GM12878 (cell line): ENCODE measurements at regions not wholly inside any gene's neighbourhood (a gene's known extent, or its start where the extent isn't known, plus 50 kb on each side); places are given as distances from the start of the nearest gene placed in this dataset.

Experiments
- ATAC-seq: fragments of 200-7000 bp; cut with Tn5 transposase; 3 replicates; pipeline ENCODE4 v1.9.1; 2020; ENCODE audit warnings: mild to moderate bottlenecking, moderate library complexity
- BruUV-seq: library from RNA; stranded (reverse); fragments of 400-500 nt; replicated peaks from 2 replicates; lab custom pipeline; 2021; lab: Mats Ljungman, UMichigan
- CTCF ChIA-PET: fragments of 300-600 bp; sonication (Branson Sonifier 250); formaldehyde crosslinking; extraction: SDS; loops from one replicate; lab custom pipeline; 2021; ENCODE audit warnings: inconsistent platforms; lab: Yijun Ruan, JAX
- POLR2A ChIA-PET: fragments of 350-600 bp; formaldehyde crosslinking; extraction: SDS; loops from one replicate; lab custom pipeline; 2021; ENCODE audit warnings: inconsistent platforms; lab: Charles Lee
- RAD21 ChIA-PET: fragments of 300-600 bp; sonication (Branson Sonifier 250); formaldehyde crosslinking; loops from one replicate; lab custom pipeline; 2023; ENCODE audit warnings: antibody characterized with exemption; ENCODE audit not compliant: unreplicated experiment; lab: Charles Lee
- SMC1A ChIA-PET: fragments of 300-600 bp; sonication (Branson Sonifier 250); formaldehyde crosslinking; loops from one replicate; lab custom pipeline; 2023; ENCODE audit not compliant: unreplicated experiment, uncharacterized antibody; lab: Charles Lee
- DNase-seq: peaks from one replicate; pipeline ENCODE4 v3.0.0-alpha.2; 2011; ENCODE audit warnings: low read depth, low spot score
- FAIRE-seq: peaks from 3 replicates; lab custom pipeline; 2011; peaks lifted over from hg19 to GRCh38; lab: Jason Lieb, UNC
- H2AFZ ChIP-seq: 2 replicates; pipeline ENCODE4 v1.6.0; 2011; ENCODE audit warnings: low read depth, low read length, control low read depth; ENCODE audit not compliant: control insufficient read depth
- H3K27ac ChIP-seq: 2 replicates; pipeline ENCODE4 v1.5.1; 2011; ENCODE audit warnings: control low read depth; ENCODE audit not compliant: control insufficient read depth, insufficient read depth
- H3K27me3 ChIP-seq, 2 experiments: replicated peaks in 1 of 2; 2 replicates each; pipeline versions ENCODE4 v1.6.0 to v1.6.1; 2011; ENCODE audit warnings: low read length in 1 of 2; ENCODE audit not compliant: control insufficient read depth in 2 of 2, insufficient read depth in 2 of 2
- H3K36me3 ChIP-seq, 2 experiments: 2 replicates each; pipeline ENCODE4 v1.5.1; 2011; ENCODE audit warnings: low read length in 1 of 2; ENCODE audit not compliant: control insufficient read depth in 2 of 2, insufficient read depth in 2 of 2
- H3K4me1 ChIP-seq: 2 replicates; pipeline ENCODE4 v1.6.1; 2011; ENCODE audit warnings: mild to moderate bottlenecking, low read length, moderate library complexity, mixed read lengths; ENCODE audit not compliant: control insufficient read depth, insufficient read depth
- H3K4me2 ChIP-seq: 2 replicates; pipeline ENCODE4 v1.6.0; 2011; ENCODE audit warnings: control low read depth; ENCODE audit not compliant: control insufficient read depth, insufficient read depth
- H3K4me3 ChIP-seq: fragments of 200-600 bp; sonication (generic); 2 replicates; pipeline ENCODE4 v1.5.1; 2016
- H3K79me2 ChIP-seq: 2 replicates; pipeline ENCODE4 v1.6.0; 2011; ENCODE audit warnings: low read length; ENCODE audit not compliant: control insufficient read depth, insufficient read depth
- H3K9ac ChIP-seq: 2 replicates; pipeline ENCODE4 v1.8.0; 2011; ENCODE audit warnings: low read length, control low read depth, mixed read lengths; ENCODE audit not compliant: control insufficient read depth, insufficient read depth
- H3K9me3 ChIP-seq: replicated peaks from 3 replicates; pipeline ENCODE4 v1.5.1; 2011; ENCODE audit warnings: mild to moderate bottlenecking, low read length; ENCODE audit not compliant: control insufficient read depth, insufficient read depth
- H4K20me1 ChIP-seq: 2 replicates; pipeline ENCODE4 v1.6.0; 2011; ENCODE audit not compliant: control insufficient read depth, insufficient read depth
- BCL11A ChIP-seq: IDR thresholded peaks from 2 replicates; pipeline ENCODE4 v1.6.1; 2011; ENCODE audit warnings: low read depth, low read length
- CBFB ChIP-seq: IDR thresholded peaks from 2 replicates; pipeline ENCODE4 v1.6.1; 2016; ENCODE audit warnings: antibody characterized with exemption, low read depth
- CREB1 ChIP-seq: IDR thresholded peaks from 2 replicates; pipeline ENCODE4 v1.6.1; 2012; ENCODE audit warnings: low read depth, mild to moderate bottlenecking, inconsistent platforms
- CUX1 ChIP-seq: IDR thresholded peaks from 2 replicates; pipeline ENCODE4 v1.6.1; 2012; ENCODE audit warnings: improper control_type of control experiment, low read depth, low read length; ENCODE audit not compliant: insufficient replicate concordance
- DPF2 ChIP-seq: fragments of 450-650 bp; IDR thresholded peaks from 2 replicates; pipeline ENCODE4 v1.6.1; 2017; ENCODE audit warnings: mild to moderate bottlenecking
- EED ChIP-seq: sonication (generic); IDR thresholded peaks from 2 replicates; pipeline ENCODE4 v1.6.1; 2016; ENCODE audit warnings: antibody characterized with exemption, low read depth
- MTA3 ChIP-seq: IDR thresholded peaks from 2 replicates; pipeline ENCODE4 v1.6.1; 2012; ENCODE audit warnings: low read length, inconsistent platforms, borderline replicate concordance
- NRF1 ChIP-seq: conservative IDR thresholded peaks from 2 replicates; pipeline ENCODE4 v1.6.1; 2011; ENCODE audit warnings: mild to moderate bottlenecking, low read depth, low read length, improper control_type of control experiment
- RCOR1 ChIP-seq: conservative IDR thresholded peaks from 2 replicates; pipeline ENCODE4 v1.6.1; 2012; ENCODE audit warnings: low read depth, low read length, improper control_type of control experiment
- RELB ChIP-seq: fragments of 450-650 bp; IDR thresholded peaks from 2 replicates; pipeline ENCODE4 v1.6.1; 2017; ENCODE audit warnings: low read depth, mild to moderate bottlenecking, moderate library complexity
- SRF ChIP-seq, 2 experiments: IDR thresholded peaks; 2 replicates each; pipeline ENCODE4 v1.6.1; 2011; ENCODE audit warnings: low read depth in 2 of 2, low read length in 2 of 2, mild to moderate bottlenecking in 1 of 2, moderate library complexity in 1 of 2
- TCF3 ChIP-seq: IDR thresholded peaks from 2 replicates; pipeline ENCODE4 v1.6.1; 2012; ENCODE audit warnings: low read depth, mild to moderate bottlenecking, low read length, borderline replicate concordance; ENCODE audit not compliant: insufficient read depth
- ZNF24 ChIP-seq: fragments of 450-650 bp; IDR thresholded peaks from 2 replicates; pipeline ENCODE4 v1.6.1; 2017; ENCODE audit warnings: antibody characterized with exemption, mild to moderate bottlenecking
- ZNF687 ChIP-seq: fragments of 450-650 bp; IDR thresholded peaks from 2 replicates; pipeline ENCODE4 v1.6.1; 2017; ENCODE audit warnings: mild to moderate bottlenecking, moderate library complexity
- WGBS: methylation state at CpG from one replicate; pipeline ENCODE4 v1.1.6; 2016; ENCODE audit warnings: low lambda C conversion rate; ENCODE audit not compliant: insufficient replicate concordance, insufficient coverage; ENCODE audit errors: missing lambda C conversion rate; 5-methylcytosine and 5-hydroxymethylcytosine counted together
- in situ Hi-C: fragments of 300-500 bp; cut with MboI; formaldehyde crosslinking; loops from 9 replicates; pipeline ENCODE4 v1.14.3; 2018; ENCODE audit warnings: mixed read lengths
- intact Hi-C: fragments of 100-400 bp; cut with micrococcal nuclease; formaldehyde crosslinking; loops from one replicate; pipeline ENCODE4 v1.14.2; 2022; ENCODE audit not compliant: unreplicated experiment

GRCh38 chr11:15622231-15622890 lies 507.6 kb downstream of the INSC start:
- Histone ChIP-seq H3K27ac (no peak overlapping the region), H3K36me3 (no peaks in the 10 kb centered on the region), H3K9ac (no peak overlapping the region), H4K20me1 (no peaks in the 10 kb centered on the region), H3K4me2 (no peak overlapping the region), H2AFZ (no peak overlapping the region), H3K79me2 (no peaks in the 10 kb centered on the region), H3K27me3 (no peaks in the 10 kb centered on the region; a peak in 2 of 4 replicates), H3K4me3 (no peak overlapping the region), H3K4me1 (no peaks in the 10 kb centered on the region), H3K9me3 (no peaks in the 10 kb centered on the region)
- no peak for TF ChIP-seq MTA3
- TF ChIP-seq RCOR1: no peak
- TF ChIP-seq SRF (IDR thresholded peaks at IDR 0.05; ENCODE audit: low read depth in 2 of 2, low read length in 2 of 2): no peak
- TF ChIP-seq DPF2: no peak
- no peak for TF ChIP-seq CUX1
- no peak for TF ChIP-seq TCF3
- TF ChIP-seq RELB: no peak
- no peak for TF ChIP-seq ZNF24
- no peak for TF ChIP-seq CBFB
- no peak for TF ChIP-seq ZNF687
- no peak for TF ChIP-seq BCL11A
- TF ChIP-seq EED: no peak
- TF ChIP-seq CREB1: no peak
- no peak for TF ChIP-seq NRF1
- ChIA-PET CTCF (no interaction called here), RAD21 (no interaction called here), POLR2A (interaction anchor here (0.6 kb wide), 1 partner anchor 268 kb away, joined by 4 read pairs; no protein-coding TSS in a partner anchor), SMC1A (no interaction called here)
- DNase-seq: no peak
- intact Hi-C loops: no loop called here
- in situ Hi-C loops: no loop called here
- WGBS: 29% methylated on average over 8 of the region's 8 CpGs
- FAIRE-seq: no peak
- no TSS peak for BruUV-seq
- ATAC-seq: no peak
